Neuronal stem cell (in vitro differentiated cells): ENCODE measurements at regions not wholly inside any gene's neighbourhood (a gene's known extent, or its start where the extent isn't known, plus 50 kb on each side); places are given as distances from the start of the nearest gene placed in this dataset.

Experiments
- DNase-seq: peaks from one replicate; pipeline ENCODE4 v3.0.0-alpha.2; 2013; ENCODE audit warnings: low spot score
- H2AFZ ChIP-seq: one replicate; pipeline ENCODE4 v1.6.1; 2013; ENCODE audit warnings: mild to moderate bottlenecking, low read length, inconsistent platforms
- H2AK5ac ChIP-seq: 2 replicates; pipeline ENCODE4 v1.6.1; 2013; ENCODE audit warnings: low read depth, mild to moderate bottlenecking, inconsistent platforms, low read length, moderate library complexity, mixed read lengths
- H2BK120ac ChIP-seq: 2 replicates; pipeline ENCODE4 v1.6.1; 2013; ENCODE audit warnings: low read depth, mild to moderate bottlenecking, inconsistent platforms, low read length, moderate library complexity, mixed read lengths
- H2BK12ac ChIP-seq: one replicate; pipeline ENCODE4 v1.6.1; 2013; ENCODE audit warnings: low read length, inconsistent platforms
- H2BK15ac ChIP-seq: 2 replicates; pipeline ENCODE4 v1.6.1; 2013; ENCODE audit warnings: mild to moderate bottlenecking, low read length, inconsistent platforms, mixed read lengths
- H2BK5ac ChIP-seq: one replicate; pipeline ENCODE4 v1.6.1; 2013; ENCODE audit warnings: inconsistent platforms, mild to moderate bottlenecking, low read length, moderate library complexity
- H3K14ac ChIP-seq: one replicate; pipeline ENCODE4 v1.6.1; 2013; ENCODE audit warnings: low read length, inconsistent platforms
- H3K18ac ChIP-seq: 2 replicates; pipeline ENCODE4 v1.6.1; 2013; ENCODE audit warnings: low read length, inconsistent platforms
- H3K23ac ChIP-seq: 2 replicates; pipeline ENCODE4 v1.6.1; 2013; ENCODE audit warnings: low read depth, mild to moderate bottlenecking, mixed read lengths, low read length, inconsistent platforms; ENCODE audit not compliant: poor library complexity
- H3K27ac ChIP-seq: replicated peaks from 3 replicates; pipeline ENCODE4 v1.5.1; 2013; ENCODE audit warnings: low read length, inconsistent platforms
- H3K27me3 ChIP-seq, 3 experiments: 2 replicates each; pipeline ENCODE4 v1.6.1; 2013; ENCODE audit warnings: low read length in 3 of 3, mild to moderate bottlenecking in 2 of 3, inconsistent platforms in 1 of 3, low read depth in 1 of 3, mixed read lengths in 1 of 3, moderate library complexity in 1 of 3; ENCODE audit not compliant: control insufficient read depth in 3 of 3, insufficient read depth in 3 of 3
- H3K36me3 ChIP-seq, 2 donors: replicated peaks in 1 of 2; 2 replicates each; pipeline ENCODE4 v1.6.1; 2013; ENCODE audit warnings: low read length in 2 of 2; ENCODE audit not compliant: control insufficient read depth in 2 of 2, insufficient read depth in 2 of 2
- H3K4ac ChIP-seq: 2 replicates; pipeline ENCODE4 v1.6.1; 2013; ENCODE audit warnings: inconsistent platforms, mild to moderate bottlenecking, low read length, moderate library complexity
- H3K4me1 ChIP-seq, 2 donors: 1 replicate in 1 of 2; 2 replicates in 1 of 2; pipeline ENCODE4 v1.6.1; 2013; ENCODE audit warnings: low read length in 2 of 2, low read depth in 1 of 2; ENCODE audit not compliant: control insufficient read depth in 2 of 2, insufficient read depth in 1 of 2
- H3K4me2 ChIP-seq: one replicate; pipeline ENCODE4 v1.6.1; 2013; ENCODE audit warnings: mild to moderate bottlenecking, low read length, inconsistent platforms; ENCODE audit not compliant: insufficient read depth, poor library complexity, severe bottlenecking
- H3K4me3 ChIP-seq, 2 donors: 2 replicates each; pipeline ENCODE4 v1.5.1; 2013; ENCODE audit warnings: low read length in 2 of 2, mild to moderate bottlenecking in 2 of 2, inconsistent platforms in 1 of 2, moderate library complexity in 1 of 2
- H3K79me1 ChIP-seq: one replicate; pipeline ENCODE4 v1.6.1; 2013; ENCODE audit warnings: low read depth, mild to moderate bottlenecking, inconsistent platforms, low read length, moderate library complexity
- H3K9ac ChIP-seq: one replicate; pipeline ENCODE4 v1.6.1; 2013; ENCODE audit warnings: mild to moderate bottlenecking, low read depth, low read length, inconsistent platforms; ENCODE audit not compliant: poor library complexity
- H3K9me3 ChIP-seq, 2 donors: replicated peaks in 1 of 2; 2 replicates each; pipeline versions ENCODE3 to v1.6.1; 2013; ENCODE audit warnings: low read length in 2 of 2, mild to moderate bottlenecking in 2 of 2, inconsistent platforms in 1 of 2, low read depth in 1 of 2, mixed read lengths in 1 of 2, moderate library complexity in 1 of 2; ENCODE audit not compliant: control insufficient read depth in 2 of 2, insufficient read depth in 1 of 2
- H4K8ac ChIP-seq: one replicate; pipeline ENCODE4 v1.6.1; 2013; ENCODE audit warnings: low read depth, mild to moderate bottlenecking, inconsistent platforms, low read length, moderate library complexity
- H4K91ac ChIP-seq: one replicate; pipeline ENCODE4 v1.6.1; 2013; ENCODE audit warnings: low read length, low read depth, mild to moderate bottlenecking, inconsistent platforms; ENCODE audit not compliant: poor library complexity
- WGBS, 2 donors: extraction: QIAGEN DNeasy Blood & Tissue Kit; methylation state at CpG; one replicate each; pipeline ENCODE4 v1.1.7; 2013; ENCODE audit warnings: missing lambda C conversion rate in 2 of 2, mixed read lengths in 1 of 2; ENCODE audit not compliant: insufficient read length in 2 of 2, insufficient replicate concordance in 1 of 2; ENCODE audit errors: extremely low coverage in 2 of 2; 5-methylcytosine and 5-hydroxymethylcytosine counted together

DNA sequence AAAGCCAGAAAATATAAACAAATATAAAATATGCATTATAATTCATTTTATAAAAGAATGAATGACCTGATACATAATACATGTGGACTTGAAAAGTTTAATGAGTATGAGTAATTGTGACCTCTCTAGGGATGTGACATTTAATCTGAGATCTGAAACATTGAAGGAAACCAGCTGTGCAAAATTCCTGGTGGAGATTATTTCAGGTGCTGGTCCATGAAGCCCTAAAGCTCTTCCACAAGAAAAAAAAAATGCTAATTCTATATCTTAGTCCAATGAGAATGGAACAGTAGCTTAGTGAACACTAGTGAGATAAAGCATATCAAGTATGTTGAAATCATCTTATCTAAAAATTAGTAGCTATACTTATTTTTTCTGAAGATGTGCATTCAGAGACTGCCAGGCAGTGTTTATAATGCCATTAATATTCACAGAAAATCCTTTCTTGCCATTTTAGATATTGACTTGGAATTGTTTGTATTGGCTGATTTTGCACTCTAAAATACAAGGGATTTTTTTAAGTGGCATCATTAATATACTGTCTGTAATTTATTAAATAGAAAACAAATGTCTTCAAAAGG, 1485.9 kb downstream of the PLA2G4A start:
- Histone ChIP-seq H3K23ac (no peak overlapping the region), H3K79me1 (no peaks in the 10 kb centered on the region), H2BK5ac (no peak overlapping the region), H2AFZ (no peak overlapping the region), H3K4me3 (no peak overlapping the region), H3K4ac (no peak overlapping the region), H4K91ac (no peak overlapping the region), H3K4me1 (no peaks in the 10 kb centered on the region), H3K36me3 (no peaks in the 10 kb centered on the region), H3K18ac (no peak overlapping the region), H3K9me3 (no peaks in the 10 kb centered on the region), H4K8ac (no peak overlapping the region), H3K27ac (no peak overlapping the region), H3K14ac (no peak overlapping the region), H2BK120ac (no peak overlapping the region), H2BK15ac (no peak overlapping the region), H2AK5ac (no peak overlapping the region), H2BK12ac (no peak overlapping the region), H3K4me2 (no peak overlapping the region), H3K27me3 (no peaks in the 10 kb centered on the region), H3K9ac (no peak overlapping the region)
- no peak for DNase-seq

DNA sequence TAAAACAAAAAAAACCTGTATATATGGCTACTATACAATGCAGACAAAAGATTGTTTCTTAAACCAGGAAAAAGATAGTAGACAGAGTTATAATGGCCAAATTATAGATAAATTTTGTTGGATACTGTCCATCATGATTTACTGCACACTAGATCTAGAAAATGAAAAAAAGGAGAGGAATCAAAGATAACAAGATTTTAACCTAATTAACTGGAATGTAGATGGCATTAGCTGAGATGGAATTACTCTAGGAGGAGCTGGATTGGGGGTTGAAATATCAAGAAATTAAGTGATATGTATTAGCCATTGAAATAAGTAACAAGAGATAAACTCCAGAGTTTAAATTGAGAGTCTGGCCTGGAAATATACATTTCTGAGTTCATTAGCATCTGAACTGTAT, 1489.1 kb downstream of the PLA2G4A start:
- no peaks in the 10 kb centered on the region for H3K79me1 ChIP-seq
- H3K36me3 ChIP-seq, result no peaks in the 10 kb centered on the region
- H3K9ac ChIP-seq, result no peak overlapping the region
- no peak overlapping the region for H2BK12ac ChIP-seq
- no peak overlapping the region for H3K23ac ChIP-seq
- H2AK5ac ChIP-seq, result no peak overlapping the region
- no peak overlapping the region for H2BK5ac ChIP-seq
- H3K4me2 ChIP-seq, result no peak overlapping the region
- H3K9me3 ChIP-seq, result no peaks in the 10 kb centered on the region
- no peak overlapping the region for H2BK15ac ChIP-seq
- no peak overlapping the region for H3K4me3 ChIP-seq
- no peak overlapping the region for H3K18ac ChIP-seq
- no peaks in the 10 kb centered on the region for H3K4me1 ChIP-seq
- H3K27ac ChIP-seq, result no peak overlapping the region
- no peak overlapping the region for H3K14ac ChIP-seq
- no peak overlapping the region for H2BK120ac ChIP-seq
- no peak overlapping the region for H4K91ac ChIP-seq
- no peak overlapping the region for H2AFZ ChIP-seq
- no peak for DNase-seq
- H3K4ac ChIP-seq, result no peak overlapping the region
- no peaks in the 10 kb centered on the region for H3K27me3 ChIP-seq
- H4K8ac ChIP-seq, result no peak overlapping the region

DNA sequence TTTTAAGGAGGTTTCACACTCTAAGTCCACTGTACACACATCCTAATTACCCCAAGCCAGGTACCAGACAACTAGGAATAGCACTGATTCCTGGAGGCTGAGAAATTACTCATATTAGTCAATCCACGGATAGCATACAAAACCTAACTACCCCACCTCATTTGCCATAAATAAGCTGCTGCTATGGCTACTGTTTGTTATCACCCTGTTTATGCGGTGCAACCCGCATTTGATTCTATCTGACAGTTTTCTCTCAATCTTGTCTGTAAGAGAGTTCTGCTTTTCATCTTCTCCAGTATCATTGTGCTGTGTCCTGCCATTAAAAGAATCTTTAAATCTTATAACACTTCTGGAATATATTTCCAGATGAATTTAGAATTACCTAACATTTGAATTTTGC, 1496.5 kb downstream of the PLA2G4A start:
- Histone ChIP-seq H3K4me1 (no peaks in the 10 kb centered on the region), H4K8ac (no peak overlapping the region), H2BK15ac (no peak overlapping the region), H3K9me3 (peaks cover 0 to 2% of the 10 kb centered on the region in 2 donors), H3K79me1 (no peaks in the 10 kb centered on the region), H4K91ac (no peak overlapping the region), H2BK12ac (no peak overlapping the region), H3K9ac (no peak overlapping the region), H2BK120ac (no peak overlapping the region), H2AK5ac (no peak overlapping the region), H2BK5ac (no peak overlapping the region), H2AFZ (no peak overlapping the region), H3K27ac (no peak overlapping the region), H3K4me3 (no peak overlapping the region), H3K23ac (no peak overlapping the region), H3K27me3 (no peaks in the 10 kb centered on the region), H3K36me3 (no peaks in the 10 kb centered on the region), H3K18ac (no peak overlapping the region), H3K14ac (no peak overlapping the region), H3K4ac (no peak overlapping the region), H3K4me2 (no peak overlapping the region)
- WGBS, 2 donors, result no CpG with 5 or more reads among the region's 3 CpGs
- no peak for DNase-seq

DNA sequence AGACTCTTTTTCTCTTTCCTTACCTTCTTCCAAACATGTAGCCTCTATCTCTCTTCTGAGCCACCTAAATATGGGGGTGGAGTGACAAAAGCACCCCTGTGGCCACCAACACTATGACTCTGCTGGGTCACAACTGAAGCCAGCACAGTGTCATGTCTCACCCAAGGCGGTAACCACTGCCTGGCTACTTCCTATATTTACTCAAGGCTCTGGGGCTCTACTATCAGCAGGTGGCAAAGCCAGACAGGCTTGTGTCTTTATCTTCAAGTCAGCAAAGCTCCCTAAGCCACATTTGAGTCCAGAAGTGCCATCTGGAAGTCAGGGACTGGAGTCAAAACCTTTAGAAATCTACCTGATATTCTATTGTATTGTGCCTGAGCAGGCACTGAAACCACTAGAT, 1515.2 kb downstream of the PLA2G4A start:
- no peak overlapping the region for H3K4ac ChIP-seq
- H2BK5ac ChIP-seq, result no peak overlapping the region
- no peaks in the 10 kb centered on the region for H3K79me1 ChIP-seq
- no peak overlapping the region for H3K27ac ChIP-seq
- DNase-seq, result no peak
- no peak overlapping the region for H3K14ac ChIP-seq
- H3K23ac ChIP-seq, result no peak overlapping the region
- no peaks in the 10 kb centered on the region for H3K9me3 ChIP-seq
- H2BK120ac ChIP-seq, result no peak overlapping the region
- no peak overlapping the region for H2BK12ac ChIP-seq
- H3K18ac ChIP-seq, result no peak overlapping the region
- H3K4me2 ChIP-seq, result no peak overlapping the region
- no peak overlapping the region for H4K91ac ChIP-seq
- no peaks in the 10 kb centered on the region for H3K4me1 ChIP-seq
- H3K36me3 ChIP-seq, result no peaks in the 10 kb centered on the region
- H4K8ac ChIP-seq, result no peak overlapping the region
- H3K4me3 ChIP-seq, result no peak overlapping the region
- H2AK5ac ChIP-seq, result no peak overlapping the region
- no CpG with 5 or more reads among the region's 1 CpG for WGBS, 2 donors
- no peak overlapping the region for H2AFZ ChIP-seq
- no peak overlapping the region for H3K9ac ChIP-seq
- no peak overlapping the region for H2BK15ac ChIP-seq
- no peaks in the 10 kb centered on the region for H3K27me3 ChIP-seq
